GM21360 (cell line): ENCODE measurements at regions not wholly inside any gene's neighbourhood (a gene's known extent, or its start where the extent isn't known, plus 50 kb on each side); places are given as distances from the start of the nearest gene placed in this dataset.
"Not testable (repeated sequence)": the region's sequence is repeated elsewhere in the genome, so short reads cannot be mapped to it uniquely, and the experiment has no call there.

Experiments used
- ATAC-seq: cut with Tn5 transposase; IDR thresholded peaks from one replicate; pipeline ENCODE4 v1.9.1; 2021; ENCODE audit warnings: mild to moderate bottlenecking, moderate library complexity; ENCODE audit not compliant: unreplicated experiment

GRCh38 chr3:124354150-124354549 is 362.2 kb upstream of the ROPN1 start:
- no peak for ATAC-seq

GRCh38 chr3:124358156-124358555 is 366.2 kb upstream of the ROPN1 start:
- ATAC-seq, result no peak

GRCh38 chr3:124360155-124360554 is 368.2 kb upstream of the ROPN1 start:
- no peak for ATAC-seq

GRCh38 chr3:124360563-124360962 is 368.6 kb upstream of the ROPN1 start:
- no peak for ATAC-seq

GRCh38 chr3:124361566-124361965 is 368.7 kb upstream of the UMPS start:
- no peak for ATAC-seq

GRCh38 chr3:124362455-124362854 is 367.8 kb upstream of the UMPS start:
- ATAC-seq, result no peak

GRCh38 chr3:124363476-124363875 is 366.8 kb upstream of the UMPS start:
- ATAC-seq, result no peak

- ATAC-seq, result no peak
These were observed 365.8 kb upstream of the UMPS start for GRCh38 chr3:124364317-124365020.

- ATAC-seq, result not testable (repeated sequence)
These were observed 363.6 kb upstream of the UMPS start for GRCh38 chr3:124366655-124367054.

- no peak for ATAC-seq
These were observed 357.5 kb upstream of the UMPS start for GRCh38 chr3:124372775-124373174.

- peak; percentile 66 for ATAC-seq
These were observed 356.7 kb upstream of the UMPS start for GRCh38 chr3:124373524-124373923.

- no peak for ATAC-seq
These were observed 355.7 kb upstream of the UMPS start for GRCh38 chr3:124374583-124374982.

- no peak for ATAC-seq
These were observed 348.5 kb upstream of the UMPS start for GRCh38 chr3:124381575-124382333.

- no peak for ATAC-seq
These were observed 347.2 kb upstream of the UMPS start for GRCh38 chr3:124383051-124383450.

- no peak for ATAC-seq
These were observed 346.3 kb upstream of the UMPS start for GRCh38 chr3:124383846-124384466.

GRCh38 chr3:124384527-124384926 is 345.7 kb upstream of the UMPS start:
- no peak for ATAC-seq

GRCh38 chr3:124385996-124386395 is 344.3 kb upstream of the UMPS start:
- no peak for ATAC-seq

GRCh38 chr3:124386996-124387595 is 343.2 kb upstream of the UMPS start:
- no peak for ATAC-seq

GRCh38 chr3:124391774-124392173 is 338.5 kb upstream of the UMPS start:
- ATAC-seq, result no peak

- ATAC-seq, result no peak
These were observed 336.9 kb upstream of the UMPS start for GRCh38 chr3:124393340-124393739.

- ATAC-seq, result no peak
These were observed 335.1 kb upstream of the UMPS start for GRCh38 chr3:124395162-124395561.
